CD14-positive monocyte (primary cell): ENCODE measurements at regions not wholly inside any gene's neighbourhood (a gene's known extent, or its start where the extent isn't known, plus 50 kb on each side); places are given as distances from the start of the nearest gene placed in this dataset.

Experiments used
- DNase-seq, 3 donors: peaks; one replicate each; pipeline ENCODE4 v3.0.0-alpha.2; 2011 to 2022
- H2AFZ ChIP-seq: 2 replicates; pipeline ENCODE4 v1.6.0; 2012; ENCODE audit warnings: mild to moderate bottlenecking, low read depth, low read length, inconsistent platforms; ENCODE audit not compliant: insufficient read depth, poor library complexity, severe bottlenecking
- H3K27ac ChIP-seq, 2 donors: 1 replicate in 1 of 2; 2 replicates in 1 of 2; pipeline ENCODE4 v1.5.1; 2012 to 2013; ENCODE audit warnings: low read length in 2 of 2, control low read depth in 1 of 2, inconsistent platforms in 1 of 2, low read depth in 1 of 2, mild to moderate bottlenecking in 1 of 2
- H3K27me3 ChIP-seq, 2 donors: one replicate each; pipeline versions ENCODE4 v1.6.0 to v1.6.1; 2011 to 2013; ENCODE audit warnings: low read length in 2 of 2; ENCODE audit not compliant: control insufficient read depth in 2 of 2, insufficient read depth in 2 of 2
- H3K36me3 ChIP-seq, 2 donors: replicated peaks in 1 of 2; 1 replicate in 1 of 2; 2 replicates in 1 of 2; pipeline versions ENCODE4 v1.5.1 to v1.6.1; 2012 to 2013; ENCODE audit warnings: low read length in 2 of 2, control low read depth in 1 of 2, inconsistent platforms in 1 of 2, mild to moderate bottlenecking in 1 of 2; ENCODE audit not compliant: insufficient read depth in 2 of 2, control insufficient read depth in 1 of 2
- H3K4me1 ChIP-seq, 2 donors: 1 replicate in 1 of 2; 2 replicates in 1 of 2; pipeline versions ENCODE4 v1.5.1 to v1.6.1; 2012 to 2013; ENCODE audit warnings: low read length in 2 of 2, control low read depth in 1 of 2, inconsistent platforms in 1 of 2, mild to moderate bottlenecking in 1 of 2, moderate library complexity in 1 of 2; ENCODE audit not compliant: insufficient read depth in 2 of 2, control insufficient read depth in 1 of 2
- H3K4me2 ChIP-seq: replicated peaks from 2 replicates; pipeline ENCODE3; 2012; ENCODE audit warnings: low read length, moderate library complexity, mild to moderate bottlenecking; ENCODE audit not compliant: poor library complexity, severe bottlenecking; ENCODE audit errors: extremely low read depth
- H3K4me3 ChIP-seq, 3 experiments: fragments of 200-600 bp in 1 of 3; sonication (generic) in 1 of 3; replicated peaks in 1 of 3; 1 replicate in 2 of 3; 2 replicates in 1 of 3; pipeline ENCODE4 v1.5.1; 2011 to 2013; ENCODE audit warnings: low read length in 3 of 3, mild to moderate bottlenecking in 3 of 3, control low read depth in 2 of 3, low read depth in 2 of 3, inconsistent platforms in 1 of 3, moderate library complexity in 1 of 3
- H3K79me2 ChIP-seq: 2 replicates; pipeline ENCODE4 v1.6.0; 2012; ENCODE audit warnings: mild to moderate bottlenecking, control low read depth, inconsistent platforms, low read length, moderate library complexity; ENCODE audit not compliant: insufficient read depth
- H3K9ac ChIP-seq: 2 replicates; pipeline ENCODE4 v1.6.0; 2017; ENCODE audit warnings: low read length, mild to moderate bottlenecking; ENCODE audit not compliant: insufficient read depth, poor library complexity, severe bottlenecking
- H3K9me3 ChIP-seq, 2 donors: replicated peaks in 1 of 2; 1 replicate in 1 of 2; 2 replicates in 1 of 2; pipeline versions ENCODE4 v1.5.1 to v1.6.1; 2012 to 2013; ENCODE audit warnings: low read length in 2 of 2, control low read depth in 1 of 2; ENCODE audit not compliant: control insufficient read depth in 1 of 2, insufficient read depth in 1 of 2
- H4K20me1 ChIP-seq: 2 replicates; pipeline ENCODE4 v1.6.0; 2012; ENCODE audit warnings: mild to moderate bottlenecking, low read length, control low read depth, moderate library complexity; ENCODE audit not compliant: insufficient read depth
- H3K27ac Mint-ChIP-seq, 7 donors: one replicate each; pipeline ENCODE4 v1.8.0; 2020; ENCODE audit warnings: mild to moderate bottlenecking in 7 of 7, mixed read lengths in 7 of 7, moderate library complexity in 6 of 7, inconsistent platforms in 2 of 7
- H3K27me3 Mint-ChIP-seq, 3 donors: one replicate each; pipeline ENCODE4 v1.8.0; 2021 to 2022; ENCODE audit warnings: low read depth in 3 of 3, mild to moderate bottlenecking in 3 of 3, mixed read lengths in 3 of 3, moderate library complexity in 3 of 3, inconsistent platforms in 1 of 3
- H3K36me3 Mint-ChIP-seq, 2 donors: one replicate each; pipeline ENCODE4 v1.8.0; 2020; ENCODE audit warnings: mixed read lengths in 2 of 2, inconsistent platforms in 1 of 2, mild to moderate bottlenecking in 1 of 2
- H3K4me1 Mint-ChIP-seq: one replicate; pipeline ENCODE4 v1.8.0; 2020; ENCODE audit warnings: mild to moderate bottlenecking, mixed read lengths
- H3K4me3 Mint-ChIP-seq, 2 donors: one replicate each; pipeline ENCODE4 v1.8.0; 2020; ENCODE audit warnings: mild to moderate bottlenecking in 2 of 2, mixed read lengths in 2 of 2, moderate library complexity in 1 of 2
- H3K9me3 Mint-ChIP-seq, 7 donors: one replicate each; pipeline ENCODE4 v1.8.0; 2020 to 2022; ENCODE audit warnings: mixed read lengths in 7 of 7, mild to moderate bottlenecking in 6 of 7, moderate library complexity in 6 of 7, inconsistent platforms in 2 of 7
- WGBS: methylation state at CpG from one replicate; pipeline ENCODE4 v1.1.5; 2013; ENCODE audit warnings: missing lambda C conversion rate; ENCODE audit not compliant: insufficient coverage; 5-methylcytosine and 5-hydroxymethylcytosine counted together
- intact Hi-C, 2 donors: fragments of 100-400 bp; cut with micrococcal nuclease; formaldehyde crosslinking; loops; one replicate each; pipeline versions ENCODE4 v1.15.0 to v1.15.1; 2023
- TF ChIP-seq, protein P1 (sequence below): fragments of 200-600 bp; IDR thresholded peaks from one replicate; pipeline ENCODE4 v1.8.0; 2022; ENCODE audit warnings: antibody characterized with exemption, mild to moderate bottlenecking

DNA sequence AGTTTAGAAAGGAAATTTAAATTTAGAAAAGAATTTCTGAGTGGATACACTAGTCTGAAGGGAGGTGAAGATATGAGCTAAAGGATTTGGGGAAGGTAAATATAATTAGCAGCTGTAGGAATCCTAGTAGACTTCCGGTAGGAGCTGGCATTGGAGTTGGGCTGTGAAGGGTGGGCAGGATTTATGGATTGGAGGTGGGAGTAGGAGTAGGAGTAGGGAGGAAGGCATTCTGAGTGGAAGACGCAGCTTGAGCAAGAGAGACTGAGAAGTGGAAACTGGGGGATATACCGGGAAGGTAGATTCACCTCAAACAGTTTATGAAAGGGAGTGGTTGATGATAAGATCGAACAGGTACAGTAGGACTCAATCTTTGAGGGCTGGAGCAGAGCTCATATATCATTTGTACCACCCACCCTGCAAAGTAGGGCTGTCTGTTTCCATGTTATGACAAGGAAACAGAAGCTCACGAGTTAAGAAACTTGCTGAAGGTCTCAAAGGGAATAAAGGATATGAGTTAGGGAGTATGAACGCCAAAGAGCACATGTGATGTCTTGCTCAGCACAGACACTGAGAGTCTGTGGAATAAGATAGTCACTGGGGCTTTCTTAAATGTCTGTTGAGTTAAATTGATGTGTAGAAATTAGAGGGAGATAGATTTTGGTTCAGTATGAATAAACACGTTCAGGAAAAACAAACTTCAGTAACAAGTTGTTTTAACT lies 81.6 kb downstream of the RPS24 start:
- Histone ChIP-seq H3K4me2 (no peak overlapping the region), H3K79me2 (no peaks in the 10 kb centered on the region), H3K4me1 (no peaks in the 10 kb centered on the region), H3K9me3 (peaks cover 0 to 3% of the 10 kb centered on the region in 2 donors), H3K9ac (no peak overlapping the region), H3K4me3 (no peak overlapping the region), H3K36me3 (no peaks in the 10 kb centered on the region), H3K27ac (no peak overlapping the region), H2AFZ (no peak overlapping the region), H3K27me3 (peaks cover 2 to 3% of the 10 kb centered on the region in 2 donors), H4K20me1 (no peaks in the 10 kb centered on the region)
- 78% methylated on average over 4 of the region's 7 CpGs for WGBS
- DNase-seq = no peak
- TF ChIP-seq, protein P1, sequence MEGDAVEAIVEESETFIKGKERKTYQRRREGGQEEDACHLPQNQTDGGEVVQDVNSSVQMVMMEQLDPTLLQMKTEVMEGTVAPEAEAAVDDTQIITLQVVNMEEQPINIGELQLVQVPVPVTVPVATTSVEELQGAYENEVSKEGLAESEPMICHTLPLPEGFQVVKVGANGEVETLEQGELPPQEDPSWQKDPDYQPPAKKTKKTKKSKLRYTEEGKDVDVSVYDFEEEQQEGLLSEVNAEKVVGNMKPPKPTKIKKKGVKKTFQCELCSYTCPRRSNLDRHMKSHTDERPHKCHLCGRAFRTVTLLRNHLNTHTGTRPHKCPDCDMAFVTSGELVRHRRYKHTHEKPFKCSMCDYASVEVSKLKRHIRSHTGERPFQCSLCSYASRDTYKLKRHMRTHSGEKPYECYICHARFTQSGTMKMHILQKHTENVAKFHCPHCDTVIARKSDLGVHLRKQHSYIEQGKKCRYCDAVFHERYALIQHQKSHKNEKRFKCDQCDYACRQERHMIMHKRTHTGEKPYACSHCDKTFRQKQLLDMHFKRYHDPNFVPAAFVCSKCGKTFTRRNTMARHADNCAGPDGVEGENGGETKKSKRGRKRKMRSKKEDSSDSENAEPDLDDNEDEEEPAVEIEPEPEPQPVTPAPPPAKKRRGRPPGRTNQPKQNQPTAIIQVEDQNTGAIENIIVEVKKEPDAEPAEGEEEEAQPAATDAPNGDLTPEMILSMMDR = no peak
- intact Hi-C loops = no loop called here
- Mint-ChIP-seq H3K9me3 (peaks cover 4 to 9% (median 5%) of the 10 kb centered on the region in 7 donors), H3K36me3 (no peaks in the 10 kb centered on the region), H3K4me1 (no peaks in the 10 kb centered on the region), H3K27me3 (peaks cover 4 to 13% (median 7%) of the 10 kb centered on the region in 3 donors), H3K27ac (no peak overlapping the region), H3K4me3 (no peak overlapping the region)

DNA sequence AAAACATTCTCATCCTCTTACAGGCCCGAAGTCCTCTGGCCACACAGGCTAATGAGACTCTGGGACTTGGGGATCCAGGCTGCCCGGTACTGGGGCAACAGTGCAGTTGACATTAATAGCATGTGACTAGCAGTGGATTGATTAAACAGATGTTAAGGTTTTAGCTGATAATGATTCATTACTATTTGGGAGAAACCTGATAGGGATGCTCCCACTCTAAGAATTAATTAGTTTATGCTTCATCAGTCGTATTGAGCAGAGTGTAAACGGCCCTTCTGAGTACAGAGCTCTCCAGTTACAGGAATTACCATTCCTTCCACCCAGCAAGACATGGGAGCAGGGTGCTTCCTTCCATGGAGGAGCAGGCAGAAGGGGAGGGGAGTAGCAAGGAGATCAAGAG lies 82.7 kb downstream of the RPS24 start:
- no peak for DNase-seq
- no peaks in the 10 kb centered on the region for H3K4me1 Mint-ChIP-seq
- intact Hi-C loops = no loop called here
- H3K36me3 ChIP-seq = no peaks in the 10 kb centered on the region
- H3K36me3 Mint-ChIP-seq = no peaks in the 10 kb centered on the region
- H3K4me3 Mint-ChIP-seq = no peak overlapping the region
- H3K9me3 Mint-ChIP-seq = peaks cover under 1 to 13% (median 10%) of the 10 kb centered on the region in 7 donors
- WGBS = no CpG with 5 or more reads among the region's 4 CpGs
- H3K27me3 ChIP-seq = peaks cover 2 to 3% of the 10 kb centered on the region in 2 donors
- no peak overlapping the region for H2AFZ ChIP-seq
- no peak overlapping the region for H3K9ac ChIP-seq
- H3K4me1 ChIP-seq = no peaks in the 10 kb centered on the region
- H3K79me2 ChIP-seq = no peaks in the 10 kb centered on the region
- H3K9me3 ChIP-seq = peaks cover 0 to 3% of the 10 kb centered on the region in 2 donors
- H3K27ac Mint-ChIP-seq = no peak overlapping the region
- H3K27ac ChIP-seq = no peak overlapping the region
- H3K27me3 Mint-ChIP-seq = peaks cover 4 to 13% (median 6%) of the 10 kb centered on the region in 3 donors
- H3K4me2 ChIP-seq = no peak overlapping the region
- no peak overlapping the region for H3K4me3 ChIP-seq
- TF ChIP-seq, protein P1 = no peak
- H4K20me1 ChIP-seq = no peaks in the 10 kb centered on the region
